ENCODE measurements at regions not wholly inside any gene's neighbourhood (a gene's known extent, or its start where the extent isn't known, plus 50 kb on each side); places are given as distances from the start of the nearest gene placed in this dataset.

GRCh38 chr3:189517981-189518380 is 113.2 kb upstream of the TP63 start:
- TF ChIP-seq, protein P1, sequence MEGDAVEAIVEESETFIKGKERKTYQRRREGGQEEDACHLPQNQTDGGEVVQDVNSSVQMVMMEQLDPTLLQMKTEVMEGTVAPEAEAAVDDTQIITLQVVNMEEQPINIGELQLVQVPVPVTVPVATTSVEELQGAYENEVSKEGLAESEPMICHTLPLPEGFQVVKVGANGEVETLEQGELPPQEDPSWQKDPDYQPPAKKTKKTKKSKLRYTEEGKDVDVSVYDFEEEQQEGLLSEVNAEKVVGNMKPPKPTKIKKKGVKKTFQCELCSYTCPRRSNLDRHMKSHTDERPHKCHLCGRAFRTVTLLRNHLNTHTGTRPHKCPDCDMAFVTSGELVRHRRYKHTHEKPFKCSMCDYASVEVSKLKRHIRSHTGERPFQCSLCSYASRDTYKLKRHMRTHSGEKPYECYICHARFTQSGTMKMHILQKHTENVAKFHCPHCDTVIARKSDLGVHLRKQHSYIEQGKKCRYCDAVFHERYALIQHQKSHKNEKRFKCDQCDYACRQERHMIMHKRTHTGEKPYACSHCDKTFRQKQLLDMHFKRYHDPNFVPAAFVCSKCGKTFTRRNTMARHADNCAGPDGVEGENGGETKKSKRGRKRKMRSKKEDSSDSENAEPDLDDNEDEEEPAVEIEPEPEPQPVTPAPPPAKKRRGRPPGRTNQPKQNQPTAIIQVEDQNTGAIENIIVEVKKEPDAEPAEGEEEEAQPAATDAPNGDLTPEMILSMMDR (IDR thresholded peaks at IDR 0.05), result no peak
- TF ChIP-seq EP300 (IDR thresholded peaks at IDR 0.05) (no peak), POLR2A (IDR thresholded peaks at IDR 0.05) (no peak), POLR2AphosphoS5 (IDR thresholded peaks at IDR 0.05) (no peak)
